Activated CD4-positive, alpha-beta T cell treated with anti-CD3 and anti-CD28 coated beads, Interleukin-2, amount 50 U/mL, for 1 hour (primary cell): ENCODE measurements at regions not wholly inside any gene's neighbourhood (a gene's known extent, or its start where the extent isn't known, plus 50 kb on each side); places are given as distances from the start of the nearest gene placed in this dataset.

Source experiments
- DNase-seq: peaks from one replicate; pipeline ENCODE4 v3.0.0-alpha.2; 2020

DNA sequence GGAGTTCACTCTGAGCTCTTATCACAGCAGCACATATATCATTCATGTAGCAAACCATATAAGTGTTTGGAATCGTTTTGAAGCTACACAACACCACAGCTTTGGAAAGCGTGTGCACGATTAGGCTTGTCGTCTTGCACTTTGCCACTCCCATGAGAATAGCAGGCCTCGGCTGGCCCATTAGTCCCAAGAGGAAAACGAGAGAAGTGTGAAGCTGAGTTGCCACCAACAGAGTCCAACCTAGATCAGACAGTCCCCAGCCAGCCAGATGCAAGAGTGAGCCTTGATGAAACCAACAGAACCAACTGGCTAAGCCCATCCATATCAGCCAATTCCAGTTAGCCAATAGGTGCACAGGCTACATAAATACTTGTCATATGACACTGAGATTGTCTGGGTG is 238.4 kb downstream of the C1orf94 start:
- no peak for DNase-seq

- DNase-seq = no peak
Measured at GRCh38 chr1:34418166-34418565, 241.5 kb downstream of the C1orf94 start.

GRCh38 chr1:34419663-34420136 is 243.0 kb downstream of the C1orf94 start:
- no peak for DNase-seq

- DNase-seq = no peak
Measured at GRCh38 chr1:34425046-34425445, 248.3 kb downstream of the C1orf94 start.

GRCh38 chr1:34425785-34426184 is 249.1 kb downstream of the C1orf94 start:
- DNase-seq = no peak

DNA sequence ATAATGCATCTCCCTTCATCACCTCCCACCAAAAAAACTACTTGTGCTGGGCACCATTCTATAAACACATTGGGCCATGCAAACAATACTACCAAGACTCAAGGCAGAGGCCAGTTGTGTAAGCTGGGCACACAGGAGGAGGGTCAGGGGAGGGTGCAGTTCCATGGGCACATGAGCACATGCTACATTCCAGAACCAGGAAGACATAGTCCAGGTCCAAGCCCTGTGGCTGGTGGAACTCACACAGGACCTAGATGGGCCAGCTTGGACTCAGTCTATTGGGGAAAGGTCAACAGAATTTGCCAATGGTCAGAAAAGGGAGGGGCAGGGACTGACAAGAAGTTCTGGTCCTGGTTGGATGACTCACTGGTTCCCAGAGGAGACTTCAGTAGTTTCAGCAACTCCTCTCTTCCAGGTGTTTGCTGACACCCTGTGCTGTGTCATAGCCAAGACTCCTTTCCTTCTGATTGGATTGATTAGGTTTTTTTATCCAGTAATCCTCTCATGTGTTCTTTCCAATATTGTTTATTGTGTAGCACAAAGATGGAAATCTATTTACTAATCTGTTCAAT is 249.7 kb downstream of the C1orf94 start:
- no peak for DNase-seq

- DNase-seq = no peak
Measured at GRCh38 chr1:34427170-34427569, 250.5 kb downstream of the C1orf94 start.

DNA sequence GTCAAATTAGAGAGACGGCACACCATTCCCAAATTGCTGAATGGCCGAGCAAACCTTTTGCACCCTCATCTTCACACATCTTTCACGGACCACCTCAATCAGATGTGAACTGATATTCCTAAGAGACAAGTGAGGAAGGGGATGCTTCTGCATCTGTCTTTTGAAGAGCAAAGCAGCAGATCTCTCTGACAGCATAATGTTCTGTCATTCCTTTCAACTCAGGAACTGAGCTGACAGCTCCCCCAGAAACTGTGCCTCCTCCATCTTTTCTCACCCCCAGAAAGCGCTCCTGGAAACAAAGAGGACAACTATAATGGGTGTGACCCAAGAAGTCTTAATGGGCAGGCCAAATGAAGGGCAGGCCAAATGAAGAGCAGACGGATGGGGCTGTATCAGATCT is 256.4 kb downstream of the C1orf94 start:
- DNase-seq = no peak

DNA sequence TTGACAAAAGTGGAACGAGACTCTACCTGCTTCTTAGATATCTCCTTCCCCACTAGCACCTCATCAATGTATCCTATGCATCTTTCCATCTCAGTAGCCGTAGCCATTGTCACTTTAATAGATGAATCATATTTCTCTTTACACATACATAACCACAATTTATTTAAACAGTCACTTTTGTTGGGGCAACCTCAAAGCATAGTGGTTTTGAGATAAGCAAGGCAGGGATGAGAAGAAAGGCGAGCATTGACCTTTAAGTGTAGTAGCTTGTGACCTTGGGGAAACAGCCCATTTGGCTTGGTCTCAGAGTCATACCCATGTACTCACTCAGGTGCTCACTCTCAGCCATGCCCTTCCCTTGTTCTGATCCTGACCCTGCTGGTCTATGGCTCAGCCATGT is 260.1 kb downstream of the C1orf94 start:
- DNase-seq = no peak

DNA sequence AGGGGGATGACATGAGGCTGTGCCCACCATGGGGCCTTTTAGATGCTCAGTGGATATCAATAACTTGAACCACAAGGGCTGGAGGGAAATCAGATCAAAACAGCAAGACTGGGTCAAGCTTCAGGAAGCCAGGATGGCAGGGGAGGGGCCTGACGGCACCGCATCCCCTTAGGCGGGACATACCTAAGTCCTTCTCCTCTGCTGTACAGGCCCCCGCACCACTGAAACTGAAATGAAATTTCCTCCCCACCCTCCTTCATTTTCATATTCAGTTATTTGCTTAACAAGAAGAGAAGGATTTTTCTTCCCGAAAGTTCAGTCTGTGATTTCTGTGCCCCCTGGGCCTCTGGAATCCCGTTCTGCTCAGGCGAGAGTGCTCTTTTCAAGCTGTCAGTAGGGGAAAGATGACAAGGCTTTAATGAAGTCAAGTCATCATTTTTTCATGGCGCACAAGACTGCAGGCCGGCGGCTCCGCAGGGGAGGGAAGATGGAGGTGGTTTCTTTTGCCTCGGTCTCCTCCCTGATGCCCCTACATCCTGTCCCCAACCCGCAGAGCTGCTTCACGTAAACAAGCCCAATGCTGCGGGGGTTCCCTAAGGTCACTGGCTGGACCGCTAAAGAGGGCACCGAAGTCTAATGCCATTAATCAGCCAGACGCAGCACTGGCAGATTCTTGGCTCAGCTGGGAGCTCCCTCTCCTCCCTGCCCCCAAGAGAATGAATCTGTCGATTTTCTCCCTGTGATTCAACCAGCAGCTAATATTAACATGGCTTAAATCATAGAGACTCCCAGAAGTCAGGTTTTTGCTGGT is 264.8 kb downstream of the C1orf94 start:
- no peak for DNase-seq

DNA sequence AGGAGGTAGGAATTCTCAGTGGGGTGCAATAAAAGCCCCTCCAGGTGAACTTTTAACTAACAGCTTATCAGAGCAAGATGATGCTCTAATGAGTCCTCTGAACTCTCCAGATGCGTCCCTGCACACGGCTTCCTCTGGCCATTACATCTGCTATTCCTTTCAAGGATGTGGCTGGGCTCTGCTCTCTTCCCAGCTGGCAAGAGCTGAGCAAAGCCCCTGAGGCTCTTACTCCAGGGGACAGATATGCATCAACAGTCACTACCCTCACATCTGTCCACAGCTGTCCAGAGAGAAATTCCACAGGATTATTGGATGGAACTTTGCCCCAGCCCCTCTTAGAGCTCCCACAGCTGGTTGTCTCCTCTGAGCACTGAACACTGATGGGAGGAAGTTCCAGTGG is 267.8 kb downstream of the C1orf94 start:
- no peak for DNase-seq

GRCh38 chr1:34450325-34450724 is 273.6 kb downstream of the C1orf94 start:
- no peak for DNase-seq

- no peak for DNase-seq
Measured at GRCh38 chr1:34452451-34452850, 275.7 kb downstream of the C1orf94 start.

DNA sequence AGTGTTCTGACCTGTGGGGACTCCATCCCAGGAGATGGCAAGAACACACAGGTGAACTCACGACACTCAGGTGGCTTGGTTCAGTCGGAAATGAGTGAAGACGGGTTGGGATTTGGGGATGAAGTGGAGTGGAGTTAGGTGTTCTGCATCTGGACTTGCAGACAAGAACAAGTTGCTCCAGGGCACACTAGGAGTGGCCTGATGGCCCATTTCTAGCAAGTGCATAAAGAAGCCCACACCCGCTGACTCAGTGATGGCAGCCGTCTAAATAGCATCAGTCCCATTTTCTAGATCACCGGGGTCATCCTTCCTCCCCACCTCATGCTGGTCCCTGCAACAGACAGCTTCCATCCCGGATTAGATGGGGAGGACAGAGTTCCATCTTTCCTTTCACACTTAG is 278.4 kb downstream of the C1orf94 start:
- no peak for DNase-seq

DNA sequence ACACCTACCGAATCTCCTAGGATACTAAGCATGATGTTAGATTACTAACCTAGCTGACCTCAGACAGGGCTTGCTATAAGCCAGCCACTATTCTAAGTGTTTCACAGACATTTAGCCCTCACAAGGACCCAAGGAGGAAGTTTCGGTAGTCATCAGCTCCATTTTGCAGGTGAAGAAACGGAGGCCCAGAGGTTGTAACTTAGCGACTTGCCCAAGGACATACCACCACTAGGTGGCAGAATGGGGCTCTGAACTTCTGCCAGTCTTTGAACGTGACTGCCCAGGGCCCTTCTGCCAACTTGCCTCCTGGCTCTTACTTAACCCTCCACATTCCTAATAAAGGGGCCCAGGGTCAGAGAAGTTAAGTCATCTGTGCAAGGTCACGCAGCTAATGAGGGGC is 283.5 kb downstream of the C1orf94 start:
- peak; percentile 30 for DNase-seq

GRCh38 chr1:34470401-34470800 is 284.4 kb upstream of the GJB5 start:
- DNase-seq = no peak

- no peak for DNase-seq
Measured at GRCh38 chr1:34474566-34474965, 280.3 kb upstream of the GJB5 start.

DNA sequence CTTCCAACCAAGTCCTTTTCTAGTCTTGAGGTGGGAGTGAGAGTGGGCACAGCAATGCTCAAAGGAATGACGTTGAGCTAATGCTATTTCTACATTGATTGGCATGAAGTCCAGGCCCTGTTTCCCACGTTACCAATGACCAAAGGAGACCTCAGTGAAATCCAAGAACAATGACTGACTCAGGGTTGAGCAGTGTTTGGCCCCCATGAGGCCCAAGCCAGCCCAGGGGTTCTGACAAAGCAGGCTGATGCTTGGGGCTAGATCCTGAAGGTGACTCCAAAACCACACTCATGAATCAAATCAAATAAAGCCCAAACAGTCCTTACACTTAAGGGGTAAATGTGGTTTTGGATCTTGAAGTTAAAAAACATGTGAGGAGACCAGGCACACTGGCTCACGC is 278.5 kb upstream of the GJB5 start:
- DNase-seq = no peak

DNA sequence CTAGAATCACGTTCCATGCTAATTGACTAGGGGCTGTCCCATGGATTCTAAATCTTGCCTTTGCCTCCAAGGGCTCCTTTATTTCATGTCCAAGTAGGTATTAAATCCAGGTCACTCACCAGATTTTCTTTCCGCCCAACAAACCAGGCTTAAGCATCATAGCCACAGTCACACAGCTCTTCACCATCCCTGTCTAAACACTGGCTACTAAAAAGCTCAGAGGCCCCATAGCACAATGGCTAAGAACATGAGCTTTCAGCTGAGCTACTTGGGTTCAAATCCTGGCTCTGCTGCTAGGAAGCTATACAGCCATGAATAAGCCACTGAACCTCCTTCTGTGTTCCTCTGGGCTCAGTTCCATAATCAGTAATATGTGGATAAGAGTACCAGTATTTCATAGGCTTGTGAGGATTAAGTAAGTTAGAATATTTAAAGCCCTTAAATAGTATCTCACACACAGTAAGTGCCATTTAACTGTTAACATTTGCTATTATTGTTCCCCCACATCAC is 277.2 kb upstream of the GJB5 start:
- DNase-seq = no peak

GRCh38 chr1:34478515-34479076 is 276.3 kb upstream of the GJB5 start:
- DNase-seq = no peak

GRCh38 chr1:34479731-34480130 is 275.1 kb upstream of the GJB5 start:
- DNase-seq = no peak

GRCh38 chr1:34488080-34488708 is 266.7 kb upstream of the GJB5 start:
- DNase-seq = no peak

GRCh38 chr1:34500451-34500850 is 254.4 kb upstream of the GJB5 start:
- DNase-seq = no peak

DNA sequence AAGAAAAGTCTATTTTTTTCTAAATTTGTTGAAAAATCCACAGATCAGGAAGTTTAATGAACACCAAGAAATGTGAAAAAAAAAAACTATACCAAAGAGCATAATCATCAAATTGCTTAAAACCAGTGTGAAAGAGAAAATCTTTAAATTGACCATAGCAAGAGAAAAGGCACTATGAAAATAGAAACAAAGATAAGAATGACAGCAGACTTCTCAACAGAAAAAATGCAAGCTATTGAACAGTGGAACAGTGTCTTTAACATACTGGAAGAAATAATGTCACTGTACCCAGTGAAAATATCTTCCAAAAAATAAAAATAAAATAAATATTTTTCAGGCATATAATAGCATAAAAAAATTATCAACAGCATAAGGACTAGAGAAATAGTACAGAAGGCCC is 243.0 kb upstream of the GJB5 start:
- DNase-seq = no peak
